Lung (tissue), 11 donors: ENCODE measurements at regions not wholly inside any gene's neighbourhood (a gene's known extent, or its start where the extent isn't known, plus 50 kb on each side); places are given as distances from the start of the nearest gene placed in this dataset.

Experiments used
- ATAC-seq: fragments of 200-7000 bp; cut with Tn5 transposase; one replicate; pipeline ENCODE4 v1.9.1; 2020; ENCODE audit warnings: moderate number of reproducible peaks; ENCODE audit not compliant: insufficient read depth, low FRiP score
- DNase-seq, 3 donors: peaks; one replicate each; pipeline ENCODE4 v3.0.0-alpha.2; 2013 to 2017
- H3K27ac ChIP-seq, 2 donors: one replicate each; pipeline ENCODE4 v1.5.1; 2013; ENCODE audit warnings: mild to moderate bottlenecking in 2 of 2, moderate library complexity in 2 of 2, control low read depth in 1 of 2, inconsistent platforms in 1 of 2, low read depth in 1 of 2, low read length in 1 of 2
- H3K27me3 ChIP-seq, 3 donors: one replicate each; pipeline ENCODE4 v1.5.1; 2013; ENCODE audit warnings: low read length in 2 of 3; ENCODE audit not compliant: control insufficient read depth in 3 of 3, insufficient read depth in 3 of 3
- H3K36me3 ChIP-seq, 4 donors: one replicate each; pipeline ENCODE4 v1.5.1; 2013; ENCODE audit warnings: low read length in 4 of 4, mild to moderate bottlenecking in 1 of 4, moderate library complexity in 1 of 4; ENCODE audit not compliant: control insufficient read depth in 4 of 4, insufficient read depth in 4 of 4
- H3K4me1 ChIP-seq, 5 donors: one replicate each; pipeline ENCODE4 v1.5.1; 2013; ENCODE audit warnings: low read length in 5 of 5, mild to moderate bottlenecking in 2 of 5, moderate library complexity in 1 of 5; ENCODE audit not compliant: control insufficient read depth in 5 of 5, insufficient read depth in 5 of 5
- H3K4me3 ChIP-seq: one replicate; pipeline ENCODE4 v1.5.1; 2013; ENCODE audit warnings: mild to moderate bottlenecking, control low read depth, moderate library complexity
- H3K9ac ChIP-seq, 2 donors: one replicate each; pipeline ENCODE4 v1.5.1; 2013; ENCODE audit warnings: low read length in 2 of 2, control low read depth in 1 of 2; ENCODE audit not compliant: insufficient read depth in 1 of 2
- H3K9me3 ChIP-seq, 4 donors: one replicate each; pipeline ENCODE4 v1.5.1; 2013; ENCODE audit warnings: low read length in 3 of 4, mild to moderate bottlenecking in 1 of 4, moderate library complexity in 1 of 4; ENCODE audit not compliant: control insufficient read depth in 4 of 4, insufficient read depth in 3 of 4
- WGBS, 2 donors: extraction: QIAGEN DNeasy Blood & Tissue Kit; methylation state at CpG; one replicate each; pipeline ENCODE4 v1.1.7; 2013; 5-methylcytosine and 5-hydroxymethylcytosine counted together
- TF ChIP-seq, protein P1 (sequence below): IDR thresholded peaks from 2 replicates; pipeline ENCODE4 v1.5.1; 2012; ENCODE audit warnings: mild to moderate bottlenecking; ENCODE audit errors: control extremely low read depth, extremely low read depth
- donor health status: control.
- donor health status: control.
- donor health status: Bipolar disorder and iron deficiency.
- donor health status: healthy.
- donor health status: DM: yes; HTN: yes; CAD: no.

DNA sequence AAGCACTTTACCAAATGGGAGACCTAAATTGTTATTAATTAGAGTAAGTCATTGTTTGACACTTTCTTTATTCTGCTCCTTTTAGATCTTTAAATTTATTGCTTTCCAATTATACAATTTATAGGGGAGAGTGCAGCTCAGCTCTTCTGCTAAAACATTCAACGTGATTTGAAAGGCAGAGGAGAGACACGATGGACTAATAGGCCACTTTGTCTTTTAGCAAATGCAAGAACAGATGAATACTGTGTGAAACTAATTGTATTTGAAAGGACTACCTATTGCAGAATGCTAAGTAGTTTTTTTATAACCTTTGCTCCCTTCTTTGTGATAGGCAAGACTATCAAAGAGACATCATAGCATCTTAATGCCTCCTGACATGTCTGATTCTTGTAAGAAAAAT is 320.4 kb upstream of the KLF3 start:
- Histone ChIP-seq H3K27me3 (no peaks in the 10 kb centered on the region), H3K36me3 (no peaks in the 10 kb centered on the region), H3K9ac (no peak overlapping the region), H3K9me3 (peaks cover 0 to 4% (median 2%) of the 10 kb centered on the region in 4 donors), H3K27ac (no peak overlapping the region), H3K4me3 (no peak overlapping the region), H3K4me1 (no peaks in the 10 kb centered on the region)
- TF ChIP-seq, protein P1, sequence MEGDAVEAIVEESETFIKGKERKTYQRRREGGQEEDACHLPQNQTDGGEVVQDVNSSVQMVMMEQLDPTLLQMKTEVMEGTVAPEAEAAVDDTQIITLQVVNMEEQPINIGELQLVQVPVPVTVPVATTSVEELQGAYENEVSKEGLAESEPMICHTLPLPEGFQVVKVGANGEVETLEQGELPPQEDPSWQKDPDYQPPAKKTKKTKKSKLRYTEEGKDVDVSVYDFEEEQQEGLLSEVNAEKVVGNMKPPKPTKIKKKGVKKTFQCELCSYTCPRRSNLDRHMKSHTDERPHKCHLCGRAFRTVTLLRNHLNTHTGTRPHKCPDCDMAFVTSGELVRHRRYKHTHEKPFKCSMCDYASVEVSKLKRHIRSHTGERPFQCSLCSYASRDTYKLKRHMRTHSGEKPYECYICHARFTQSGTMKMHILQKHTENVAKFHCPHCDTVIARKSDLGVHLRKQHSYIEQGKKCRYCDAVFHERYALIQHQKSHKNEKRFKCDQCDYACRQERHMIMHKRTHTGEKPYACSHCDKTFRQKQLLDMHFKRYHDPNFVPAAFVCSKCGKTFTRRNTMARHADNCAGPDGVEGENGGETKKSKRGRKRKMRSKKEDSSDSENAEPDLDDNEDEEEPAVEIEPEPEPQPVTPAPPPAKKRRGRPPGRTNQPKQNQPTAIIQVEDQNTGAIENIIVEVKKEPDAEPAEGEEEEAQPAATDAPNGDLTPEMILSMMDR, result no peak
- WGBS, 2 donors, result 88 to 96% methylated on average over 2 of the region's 2 CpGs
- ATAC-seq, result no peak
- no peak for DNase-seq

DNA sequence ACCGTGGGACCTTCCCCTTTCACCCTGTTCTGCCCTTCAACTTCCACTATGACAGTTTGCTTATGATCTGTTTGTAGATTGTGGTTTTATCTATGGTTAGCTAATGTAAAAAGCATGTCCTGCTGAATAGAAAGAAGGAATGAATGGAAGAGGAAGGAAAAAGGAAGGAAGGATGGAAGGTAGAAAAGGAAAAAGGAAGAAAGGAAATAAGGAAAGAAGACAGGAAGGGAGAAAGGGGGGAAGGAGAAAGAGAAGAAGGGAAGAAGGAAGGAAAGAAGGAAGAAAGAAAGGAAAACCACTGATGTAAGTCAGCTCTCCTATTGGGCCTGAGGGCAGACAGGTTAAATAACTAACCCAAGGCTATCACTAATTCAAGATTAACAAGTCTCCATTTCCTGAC is 319.1 kb upstream of the KLF3 start:
- WGBS, 2 donors, result 48 to 58% methylated on average over 1 of the region's 1 CpG
- Histone ChIP-seq H3K9ac (no peak overlapping the region), H3K36me3 (no peaks in the 10 kb centered on the region), H3K27me3 (no peaks in the 10 kb centered on the region), H3K4me3 (no peak overlapping the region), H3K27ac (no peak overlapping the region), H3K4me1 (no peaks in the 10 kb centered on the region), H3K9me3 (peaks cover 0 to 7% (median 0%) of the 10 kb centered on the region in 4 donors)
- no peak for ATAC-seq
- no peak for DNase-seq
- TF ChIP-seq, protein P1, result no peak

DNA sequence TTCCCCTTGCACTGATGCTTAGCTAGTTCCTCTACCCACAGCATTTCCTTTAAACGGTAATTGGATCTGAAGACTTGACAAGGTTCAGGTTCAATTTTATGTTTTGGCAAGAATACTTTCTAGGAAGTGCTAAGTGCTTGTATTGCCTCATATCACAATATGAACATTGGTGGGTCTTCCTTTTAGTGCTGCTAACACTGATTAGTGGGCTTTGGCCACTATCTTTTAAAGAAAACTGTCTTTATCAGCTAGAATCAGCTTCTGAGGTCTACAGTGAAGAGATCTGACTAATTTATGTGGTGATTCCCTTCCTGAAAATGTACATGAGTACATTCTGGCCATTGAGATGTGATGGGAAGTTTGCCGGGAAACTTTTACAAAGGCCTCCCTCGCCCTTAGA is 316.7 kb upstream of the KLF3 start:
- WGBS, 2 donors, result 58 to 61% methylated on average over 3 of the region's 3 CpGs

More for the DNA sequence above, 316.7 kb upstream of the KLF3 start:
- H3K36me3 ChIP-seq, result no peaks in the 10 kb centered on the region
- H3K4me3 ChIP-seq, result no peak overlapping the region
- DNase-seq (no peak), ATAC-seq (no peak)
- H3K4me1 ChIP-seq, result no peaks in the 10 kb centered on the region
- H3K9ac ChIP-seq, result no peak overlapping the region
- H3K27me3 ChIP-seq, result no peaks in the 10 kb centered on the region
- H3K9me3 ChIP-seq, result peaks cover 0 to 10% (median 0%) of the 10 kb centered on the region in 4 donors
- H3K27ac ChIP-seq, result no peak overlapping the region
- TF ChIP-seq, protein P1, result no peak
